Right ventricle myocardium superior (tissue), 1 donor: ENCODE measurements at regions not wholly inside any gene's neighbourhood (a gene's known extent, or its start where the extent isn't known, plus 50 kb on each side); places are given as distances from the start of the nearest gene placed in this dataset.
A peak's percentile ranks its signal among the peaks of the same experiment; 100 is the strongest.
"Not testable (repeated sequence)": the region's sequence is repeated elsewhere in the genome, so short reads cannot be mapped to it uniquely, and the experiment has no call there.

ENCODE experiments used
- ATAC-seq: fragments of 200-7000 bp; cut with Tn5 transposase; one replicate; pipeline ENCODE4 v1.9.1; 2020; ENCODE audit warnings: mild to moderate bottlenecking; ENCODE audit not compliant: poor library complexity
- DNase-seq: peaks from one replicate; pipeline ENCODE4 v3.0.0-alpha.2; 2020
- intact Hi-C: fragments of 100-400 bp; cut with DNase I; formaldehyde crosslinking; loops from one replicate; pipeline ENCODE4 v1.11.2; 2022
- donor health status: DM: no; HTN: yes; CAD: no; lungs with severe emphysema.

GRCh38 chr6:22349051-22349450 is 52.2 kb upstream of the PRL start:
- ATAC-seq (no peak), DNase-seq (no peak)
- intact Hi-C loops: no loop called here

- intact Hi-C loops: no loop called here
- DNase-seq (no peak), ATAC-seq (no peak)
Observed at GRCh38 chr6:22349528-22349927, 52.7 kb upstream of the PRL start.

- ATAC-seq (no peak), DNase-seq (no peak)
- intact Hi-C loops: no loop called here
Observed at GRCh38 chr6:22350109-22350508, 53.3 kb upstream of the PRL start.

- intact Hi-C loops: no loop called here
Observed at GRCh38 chr6:22353101-22353500, 56.3 kb upstream of the PRL start.

GRCh38 chr6:22356362-22356940 is 59.6 kb upstream of the PRL start:
- ATAC-seq (no peak), DNase-seq (no peak)
- intact Hi-C loops: no loop called here

More at GRCh38 chr6:22353101-22353500, 56.3 kb upstream of the PRL start:
- ATAC-seq: no peak
- DNase-seq: no peak

- DNase-seq: no peak
- ATAC-seq: no peak
- intact Hi-C loops: no loop called here
Observed at GRCh38 chr6:22357724-22358189, 60.9 kb upstream of the PRL start.

- ATAC-seq: no peak
- intact Hi-C loops: no loop called here
Observed at GRCh38 chr6:22361576-22361975, 64.7 kb upstream of the PRL start.

GRCh38 chr6:22362361-22362760 is 65.5 kb upstream of the PRL start:
- ATAC-seq (no peak), DNase-seq (no peak)
- intact Hi-C loops: no loop called here

More at GRCh38 chr6:22361576-22361975, 64.7 kb upstream of the PRL start:
- no peak for DNase-seq

GRCh38 chr6:22363166-22363713 is 66.4 kb upstream of the PRL start:
- ATAC-seq (no peak), DNase-seq (no peak)
- intact Hi-C loops: no loop called here

- intact Hi-C loops: no loop called here
- no peak for DNase-seq
- no peak for ATAC-seq
Observed at GRCh38 chr6:22363714-22364239, 66.9 kb upstream of the PRL start.

- ATAC-seq (no peak), DNase-seq (no peak)
- intact Hi-C loops: no loop called here
Observed at GRCh38 chr6:22364306-22364705, 67.5 kb upstream of the PRL start.

- intact Hi-C loops: no loop called here
- no peak for DNase-seq
- ATAC-seq: no peak
Observed at GRCh38 chr6:22366214-22366613, 69.4 kb upstream of the PRL start.

GRCh38 chr6:22367346-22367745 is 70.5 kb upstream of the PRL start:
- ATAC-seq (no peak), DNase-seq (no peak)
- intact Hi-C loops: no loop called here

GRCh38 chr6:22368794-22369193 is 72.0 kb upstream of the PRL start:
- intact Hi-C loops: no loop called here
- peak; percentile 87 for ATAC-seq
- no peak for DNase-seq

GRCh38 chr6:22372922-22373321 is 76.1 kb upstream of the PRL start:
- intact Hi-C loops: no loop called here
- no peak for DNase-seq
- no peak for ATAC-seq

- ATAC-seq, DNase-seq, intact Hi-C loops: not testable (repeated sequence)
Observed at GRCh38 chr6:22374950-22375349, 78.1 kb upstream of the PRL start.

- intact Hi-C loops, DNase-seq, ATAC-seq: not testable (repeated sequence)
Observed at GRCh38 chr6:22376293-22376692, 79.5 kb upstream of the PRL start.

GRCh38 chr6:22378536-22378935 is 81.7 kb upstream of the PRL start:
- DNase-seq, ATAC-seq, intact Hi-C loops: not testable (repeated sequence)

- intact Hi-C loops: no loop called here
- no peak for ATAC-seq
- DNase-seq: no peak
Observed at GRCh38 chr6:22380236-22380635, 83.4 kb upstream of the PRL start.

GRCh38 chr6:22381845-22382544 is 85.2 kb upstream of the PRL start:
- no peak for ATAC-seq
- DNase-seq: no peak
- intact Hi-C loops: no loop called here
